Astrocyte of the cerebellum (primary cell): ENCODE measurements at regions not wholly inside any gene's neighbourhood (a gene's known extent, or its start where the extent isn't known, plus 50 kb on each side); places are given as distances from the start of the nearest gene placed in this dataset.

ENCODE experiments used
- DNase-seq: peaks from one replicate; pipeline ENCODE4 v3.0.0-alpha.2; 2011; ENCODE audit warnings: low read depth
- H3K4me3 ChIP-seq: 2 replicates; pipeline ENCODE4 v1.5.1; 2011; ENCODE audit warnings: mild to moderate bottlenecking, low read depth, low read length, moderate library complexity
- in situ Hi-C: cut with HindIII; loops from 2 replicates; pipeline ENCODE4 v1.10.0; 2017; ENCODE audit warnings: low sequenced_read_pairs
- TF ChIP-seq, protein P1 (sequence below): IDR thresholded peaks from 2 replicates; pipeline ENCODE4 v1.5.1; 2012; ENCODE audit warnings: low read length, low read depth, moderate library complexity, mild to moderate bottlenecking; ENCODE audit errors: missing control alignments

DNA sequence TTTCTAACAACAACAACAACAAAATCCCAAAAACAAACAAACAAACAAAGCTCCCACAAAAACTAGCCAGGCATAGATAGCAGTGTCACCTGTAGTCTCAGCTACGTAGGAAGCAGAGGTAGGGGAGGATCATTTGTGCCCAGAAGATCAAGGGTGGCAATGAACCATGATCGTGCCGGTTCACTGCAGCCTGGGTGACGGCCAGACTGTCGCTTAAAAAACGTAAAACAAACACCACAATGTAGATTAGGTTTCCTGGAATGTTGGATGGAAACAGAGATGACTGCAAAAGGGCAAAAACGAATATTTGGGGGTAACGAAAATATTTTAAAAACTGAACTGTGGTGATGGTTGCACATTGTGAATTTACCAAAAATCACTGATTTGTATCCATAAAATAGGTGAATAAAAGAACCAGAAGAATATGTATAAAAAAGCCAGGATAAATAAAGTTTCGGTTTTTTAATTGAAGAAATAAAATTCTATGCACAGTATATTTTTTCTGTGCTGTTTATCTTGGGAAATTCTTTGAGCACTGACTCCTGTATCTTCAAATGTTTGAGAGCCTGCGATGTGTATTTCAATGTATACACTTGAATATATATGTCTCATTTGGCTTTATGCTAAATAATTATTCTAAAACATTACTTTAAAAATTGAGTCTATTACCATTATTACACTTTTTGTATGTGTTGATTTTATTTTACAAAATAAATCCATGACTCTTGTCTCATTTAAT lies 1477.0 kb downstream of the PCDH7 start:
- TF ChIP-seq, protein P1, sequence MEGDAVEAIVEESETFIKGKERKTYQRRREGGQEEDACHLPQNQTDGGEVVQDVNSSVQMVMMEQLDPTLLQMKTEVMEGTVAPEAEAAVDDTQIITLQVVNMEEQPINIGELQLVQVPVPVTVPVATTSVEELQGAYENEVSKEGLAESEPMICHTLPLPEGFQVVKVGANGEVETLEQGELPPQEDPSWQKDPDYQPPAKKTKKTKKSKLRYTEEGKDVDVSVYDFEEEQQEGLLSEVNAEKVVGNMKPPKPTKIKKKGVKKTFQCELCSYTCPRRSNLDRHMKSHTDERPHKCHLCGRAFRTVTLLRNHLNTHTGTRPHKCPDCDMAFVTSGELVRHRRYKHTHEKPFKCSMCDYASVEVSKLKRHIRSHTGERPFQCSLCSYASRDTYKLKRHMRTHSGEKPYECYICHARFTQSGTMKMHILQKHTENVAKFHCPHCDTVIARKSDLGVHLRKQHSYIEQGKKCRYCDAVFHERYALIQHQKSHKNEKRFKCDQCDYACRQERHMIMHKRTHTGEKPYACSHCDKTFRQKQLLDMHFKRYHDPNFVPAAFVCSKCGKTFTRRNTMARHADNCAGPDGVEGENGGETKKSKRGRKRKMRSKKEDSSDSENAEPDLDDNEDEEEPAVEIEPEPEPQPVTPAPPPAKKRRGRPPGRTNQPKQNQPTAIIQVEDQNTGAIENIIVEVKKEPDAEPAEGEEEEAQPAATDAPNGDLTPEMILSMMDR: no peak
- H3K4me3 ChIP-seq: no peak overlapping the region
- in situ Hi-C loops: no loop called here
- DNase-seq: no peak

DNA sequence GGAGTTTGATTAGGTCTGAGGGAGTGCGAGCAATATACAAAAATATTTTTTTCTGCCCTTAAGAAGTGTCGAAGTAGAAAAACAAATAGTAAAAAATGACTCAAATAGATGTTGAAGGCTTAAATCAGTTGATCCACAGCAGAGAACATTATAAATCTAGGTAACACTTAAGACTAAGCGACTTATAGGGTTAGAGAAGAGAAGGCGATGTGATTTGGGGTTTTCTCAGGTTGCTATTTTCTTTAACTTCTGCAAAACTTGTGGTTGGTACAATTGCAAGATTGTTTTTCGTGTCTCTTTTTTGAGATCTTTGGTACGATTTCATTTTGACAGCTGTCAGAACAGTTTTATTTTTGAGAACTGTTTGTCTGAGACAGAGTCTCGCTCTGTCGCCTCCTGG lies 1479.5 kb downstream of the PCDH7 start:
- H3K4me3 ChIP-seq: no peak overlapping the region
- in situ Hi-C loops: no loop called here
- DNase-seq: no peak
- TF ChIP-seq, protein P1: no peak

DNA sequence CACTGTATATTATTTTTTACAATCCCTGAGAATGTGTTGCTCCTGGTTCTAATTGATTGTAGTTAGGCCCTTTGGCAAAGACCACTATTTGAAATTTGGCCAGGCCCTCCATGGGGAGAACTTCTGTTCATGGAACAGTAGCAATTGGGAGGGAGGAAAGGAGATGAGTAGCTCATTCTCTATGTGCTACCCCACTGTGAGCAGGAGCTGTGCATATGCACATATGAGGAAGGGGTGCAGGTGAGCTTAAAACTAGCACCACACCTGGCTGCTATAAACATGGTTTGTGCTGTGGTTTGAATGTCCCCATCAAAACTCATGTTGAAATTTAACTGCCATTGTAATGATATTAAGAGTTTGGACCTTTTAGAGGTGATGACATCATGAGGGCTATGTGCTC lies 1483.2 kb downstream of the PCDH7 start:
- TF ChIP-seq, protein P1: no peak
- in situ Hi-C loops: no loop called here
- H3K4me3 ChIP-seq: no peak overlapping the region
- DNase-seq: no peak

DNA sequence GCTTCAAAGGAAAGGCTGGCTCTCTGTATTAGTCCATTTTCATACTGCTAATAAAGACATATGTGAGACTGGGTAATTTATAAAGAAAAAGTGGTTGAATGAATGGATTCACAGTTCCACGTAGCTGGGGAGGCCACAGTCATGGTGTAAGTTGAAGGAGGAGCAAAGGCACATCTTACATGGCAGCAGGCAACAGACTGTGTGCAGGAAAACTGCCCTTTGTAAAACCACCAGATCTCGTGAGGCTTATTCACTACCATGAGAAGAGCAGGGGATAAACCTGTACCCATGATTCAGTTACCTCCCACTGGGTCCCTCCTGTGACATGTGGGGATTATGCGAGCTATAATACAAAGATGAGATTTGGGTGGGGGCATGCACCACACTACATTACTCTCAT lies 1486.6 kb downstream of the PCDH7 start:
- no peak for DNase-seq
- in situ Hi-C loops: no loop called here
- TF ChIP-seq, protein P1: no peak
- H3K4me3 ChIP-seq: no peak overlapping the region

DNA sequence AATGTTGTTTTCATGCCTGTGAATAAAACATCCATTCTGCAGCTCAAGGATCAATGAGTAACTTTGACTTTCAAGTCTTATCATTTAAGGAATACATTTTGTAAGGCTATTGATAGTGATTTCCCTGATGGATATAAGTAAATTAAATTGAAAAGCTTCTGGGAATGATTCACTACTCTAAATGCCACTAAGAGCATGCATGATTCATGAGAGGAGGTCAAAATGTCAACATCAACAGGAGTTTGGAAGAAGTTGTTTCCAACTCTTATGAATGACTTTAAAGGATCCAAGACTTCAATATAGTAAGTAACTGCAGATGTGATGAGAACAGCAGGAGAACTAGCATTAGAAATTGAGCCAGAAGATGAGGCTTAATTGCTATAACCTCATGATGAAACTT lies 1487.3 kb downstream of the PCDH7 start:
- TF ChIP-seq, protein P1: no peak
- in situ Hi-C loops: no loop called here
- no peak overlapping the region for H3K4me3 ChIP-seq
- no peak for DNase-seq

DNA sequence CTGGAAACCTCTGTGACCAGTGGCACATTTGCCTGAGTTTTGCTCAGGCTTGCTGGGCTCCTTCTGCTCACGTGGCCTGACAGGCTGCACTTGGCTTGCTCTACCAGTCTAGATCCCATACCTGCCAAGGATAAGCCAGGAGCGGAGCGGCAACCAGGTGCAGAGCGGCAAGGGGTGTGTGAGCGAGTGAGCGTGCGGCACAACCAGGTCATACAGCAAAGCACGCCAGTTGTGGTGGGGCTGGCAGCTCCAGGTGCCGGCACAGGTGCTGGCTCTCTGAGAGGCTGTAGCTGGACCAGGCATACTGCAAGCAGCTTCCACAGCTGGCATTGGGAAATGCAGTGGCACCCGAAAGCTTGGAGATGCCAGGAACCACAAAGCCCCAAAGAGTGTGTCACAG lies 1495.1 kb downstream of the PCDH7 start:
- DNase-seq: no peak
- TF ChIP-seq, protein P1: no peak
- H3K4me3 ChIP-seq: no peak overlapping the region
- in situ Hi-C loops: no loop called here
